A549 (cell line): ENCODE measurements at regions not wholly inside any gene's neighbourhood (a gene's known extent, or its start where the extent isn't known, plus 50 kb on each side); places are given as distances from the start of the nearest gene placed in this dataset.

Experiments used
- CTCF ChIP-seq: fragments of >200 bp; sonication (Bioruptor Twin); formaldehyde crosslinking; IDR thresholded peaks from 3 replicates; pipeline ENCODE4 v1.5.1; 2016
- EHMT2 ChIP-seq: fragments of 200-600 bp; sonication (generic); IDR thresholded peaks from 2 replicates; pipeline ENCODE4 v1.6.1; 2016; ENCODE audit warnings: antibody characterized with exemption, low read depth, mild to moderate bottlenecking, moderate library complexity
- EP300 ChIP-seq, 2 experiments: fragments of >200 bp; sonication (Bioruptor Twin); formaldehyde crosslinking; IDR thresholded peaks; 2 replicates in 1 of 2; 3 replicates in 1 of 2; pipeline ENCODE4 v1.6.1; 2016 to 2017
- HEYL ChIP-seq: fragments of 250-450 bp; sonication (Bioruptor Pico); IDR thresholded peaks from 2 replicates; pipeline ENCODE4 v1.8.0; 2021; ENCODE audit warnings: mild to moderate bottlenecking, moderate library complexity
- JUNB ChIP-seq: fragments of >200 bp; sonication (Bioruptor Twin); formaldehyde crosslinking; IDR thresholded peaks from 2 replicates; pipeline ENCODE4 v1.6.1; 2016
- POLR2A ChIP-seq: IDR thresholded peaks from 2 replicates; pipeline ENCODE4 v1.6.1; 2012; ENCODE audit warnings: mild to moderate bottlenecking, low read length
- RFX5 ChIP-seq: fragments of 450-650 bp; IDR thresholded peaks from 2 replicates; pipeline ENCODE4 v1.7.1; 2014; ENCODE audit warnings: antibody characterized with exemption, mild to moderate bottlenecking, moderate library complexity
- SMC3 ChIP-seq: fragments of >200 bp; sonication (Bioruptor Twin); formaldehyde crosslinking; IDR thresholded peaks from 3 replicates; pipeline ENCODE4 v1.6.1; 2018; ENCODE audit warnings: inconsistent platforms
- USF2 ChIP-seq: fragments of 450-650 bp; IDR thresholded peaks from 2 replicates; pipeline ENCODE4 v1.6.1; 2014; ENCODE audit warnings: antibody characterized with exemption
- ZFP36 ChIP-seq: fragments of 450-650 bp; IDR thresholded peaks from 2 replicates; pipeline ENCODE4 v1.6.1; 2014; ENCODE audit warnings: borderline replicate concordance; ENCODE audit not compliant: partially characterized antibody

- no peak for TF ChIP-seq HEYL (CRISPR knock-in tag)
- no peak for TF ChIP-seq RFX5
- TF ChIP-seq EP300 (IDR thresholded peaks at IDR 0.05): no peak
- TF ChIP-seq POLR2A: no peak
- no peak for TF ChIP-seq JUNB
- TF ChIP-seq SMC3: no peak
- no peak for TF ChIP-seq CTCF
- no peak for TF ChIP-seq USF2
- no peak for TF ChIP-seq EHMT2
- TF ChIP-seq ZFP36: no peak
Measured at GRCh38 chr11:59292611-59293010, 66.1 kb upstream of the OR5AN1 start.
